Frontal cortex (tissue), 3 donors: ENCODE measurements at regions not wholly inside any gene's neighbourhood (a gene's known extent, or its start where the extent isn't known, plus 50 kb on each side); places are given as distances from the start of the nearest gene placed in this dataset.
"Not testable (repeated sequence)": the region's sequence is repeated elsewhere in the genome, so short reads cannot be mapped to it uniquely, and the experiment has no call there.

ENCODE experiments used
- DNase-seq, 2 donors: peaks; one replicate each; pipeline ENCODE4 v3.0.0; 2012; ENCODE audit warnings: low spot score in 2 of 2
- FAIRE-seq: peaks from 2 replicates; lab custom pipeline; 2012; peaks lifted over from hg19 to GRCh38; lab: Jason Lieb, UNC
- donor health status: control.
- donor health status: control.
- donor health status: control.

DNA sequence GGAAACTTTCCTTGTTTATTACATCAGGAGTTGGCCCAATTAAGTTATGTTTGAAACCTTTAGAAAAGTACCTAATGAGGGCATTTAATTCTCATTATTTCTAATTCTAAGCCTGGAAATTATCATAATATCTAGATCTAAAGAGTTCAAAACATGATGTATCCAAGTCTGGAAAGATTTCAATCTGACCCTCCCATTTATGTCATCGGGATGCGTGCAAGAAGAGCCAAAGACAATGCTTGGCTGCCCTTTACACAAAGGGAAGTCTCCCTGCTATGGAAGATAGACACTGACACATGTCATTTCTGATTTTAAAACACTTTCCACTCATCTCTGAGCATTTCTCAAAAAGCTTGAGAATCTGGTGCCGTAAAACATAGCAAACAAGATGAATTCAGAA lies 222.4 kb downstream of the ANTXR2 start:
- FAIRE-seq: no peak
- no peak for DNase-seq

DNA sequence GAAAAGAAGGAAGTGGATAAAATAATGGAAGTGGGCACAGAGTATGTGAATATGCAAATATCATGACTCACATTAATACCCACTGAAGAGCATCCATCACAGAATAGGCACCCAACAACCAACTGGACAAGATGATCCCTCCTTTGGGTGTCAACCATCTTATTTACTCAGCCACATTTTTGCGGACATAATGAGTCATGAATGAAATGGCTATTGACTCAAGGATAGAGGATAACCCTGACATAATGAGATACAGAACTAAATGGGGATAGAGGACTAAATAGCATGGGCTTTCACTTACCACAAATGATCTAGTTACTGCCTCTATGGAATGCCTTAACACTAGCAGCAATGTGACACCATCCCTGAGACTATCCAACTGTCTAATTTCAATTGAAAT lies 224.7 kb downstream of the ANTXR2 start:
- DNase-seq (no peak), FAIRE-seq (no peak)

DNA sequence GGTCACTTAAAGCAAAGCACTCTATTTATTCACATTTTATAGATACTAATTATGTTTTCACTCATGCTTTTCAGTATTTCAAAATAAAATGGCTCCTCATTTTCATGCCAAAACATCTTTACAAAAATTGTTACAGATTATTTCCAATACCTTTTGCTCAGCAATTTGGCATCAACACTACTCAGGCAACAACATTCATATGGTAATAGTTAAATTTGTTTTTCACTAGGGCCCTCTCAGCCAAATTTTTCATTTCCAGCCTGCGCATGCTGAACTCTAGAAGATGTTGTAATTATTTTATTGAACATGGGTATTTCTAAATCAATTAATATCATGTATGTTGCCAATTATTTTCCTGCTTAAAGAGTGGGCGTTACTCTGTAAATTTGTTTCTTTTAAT lies 225.6 kb downstream of the ANTXR2 start:
- DNase-seq (no peak), FAIRE-seq (no peak)

DNA sequence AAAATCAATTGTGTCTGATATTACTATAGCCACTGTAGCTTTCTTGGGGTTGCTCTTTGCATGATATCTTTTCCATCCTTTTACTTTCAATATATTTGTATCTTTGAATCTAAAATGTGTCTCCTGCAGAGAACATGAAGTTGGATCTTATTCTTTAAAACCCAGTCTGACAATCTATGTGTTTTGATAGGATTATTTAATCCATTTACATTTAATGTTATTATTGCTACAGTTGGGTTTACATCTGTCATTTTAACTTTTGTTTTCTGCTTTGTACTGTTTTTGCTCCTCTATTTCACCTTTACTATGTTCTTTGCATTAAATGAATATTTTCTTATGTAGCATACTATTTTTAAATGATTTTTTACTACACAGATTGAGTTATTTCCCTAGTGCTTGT lies 230.9 kb downstream of the ANTXR2 start:
- no peak for DNase-seq
- FAIRE-seq: no peak

DNA sequence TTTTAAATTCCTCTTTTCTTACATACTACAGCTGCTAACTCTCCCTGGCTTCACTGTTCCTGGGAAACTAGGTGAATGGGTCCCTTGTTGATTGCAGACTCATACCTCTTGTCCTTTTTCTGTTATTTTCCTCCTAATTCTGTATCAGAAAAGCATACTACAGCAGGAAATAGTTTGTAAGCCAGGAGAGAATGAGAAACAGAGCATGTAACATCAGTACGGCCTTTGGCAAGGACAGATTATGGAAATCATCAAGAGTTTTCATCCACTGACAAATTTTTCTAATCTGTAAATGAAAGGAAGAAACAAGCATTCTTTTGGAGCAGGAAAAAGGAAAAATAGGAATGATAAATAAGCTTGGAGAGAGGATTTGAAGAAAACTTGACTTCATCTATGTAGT lies 239.2 kb downstream of the ANTXR2 start:
- no peak for DNase-seq
- no peak for FAIRE-seq

DNA sequence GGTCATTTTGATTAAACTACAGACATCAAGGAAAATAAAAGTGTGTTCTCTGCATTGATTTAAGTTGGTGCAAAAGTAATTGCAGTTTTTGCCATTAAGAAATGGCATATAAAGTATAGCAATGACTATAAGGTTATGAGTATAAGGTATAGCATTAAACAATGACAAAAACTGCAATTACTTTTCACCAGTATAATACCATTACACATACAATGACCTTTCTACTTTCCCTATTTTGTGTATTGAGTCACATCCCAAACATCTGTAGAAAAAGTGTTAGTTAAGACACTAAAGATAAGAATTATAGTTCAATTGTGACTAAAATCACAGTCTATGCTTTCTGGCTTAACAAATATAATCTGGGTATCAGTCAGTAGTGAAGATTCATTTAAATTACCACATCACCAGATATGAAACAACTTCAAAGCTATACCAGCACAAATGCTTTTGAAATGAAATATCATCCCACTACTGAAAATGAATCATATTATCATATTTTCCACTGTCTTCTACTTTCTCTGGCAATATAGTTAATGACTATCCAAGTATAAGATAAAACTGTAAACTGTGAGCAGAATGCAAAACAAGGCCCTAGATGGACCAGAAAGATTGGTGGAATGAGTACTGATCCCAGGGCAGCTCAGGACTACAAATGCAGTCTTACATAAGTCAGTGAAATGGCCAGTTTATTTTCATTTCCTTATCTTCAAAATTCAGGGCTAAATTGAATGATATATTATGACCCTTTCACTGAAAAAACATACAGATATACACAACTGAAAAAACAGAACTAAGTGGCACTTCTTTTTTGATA lies 241.1 kb downstream of the ANTXR2 start:
- no peak for DNase-seq
- no peak for FAIRE-seq

DNA sequence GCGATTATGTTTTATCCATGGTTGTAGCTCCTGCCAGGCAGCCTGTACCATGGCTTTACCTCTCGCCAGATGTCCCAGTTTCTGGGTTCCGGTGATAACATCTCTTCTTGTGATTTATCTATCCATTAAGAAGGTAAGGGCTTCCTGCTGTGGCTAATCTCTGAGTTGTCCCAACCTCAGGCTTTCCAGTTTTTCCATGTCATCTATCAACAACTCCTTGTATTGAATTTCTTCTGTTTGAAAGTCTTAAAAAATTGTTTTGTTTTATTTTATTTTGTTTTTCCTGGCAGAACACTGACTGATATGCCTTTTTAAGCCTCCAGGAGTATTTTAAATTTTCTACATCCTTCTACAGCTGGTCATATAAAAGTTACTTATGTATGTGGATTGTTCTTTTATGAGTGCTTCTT lies 241.9 kb downstream of the ANTXR2 start:
- no peak for FAIRE-seq
- no peak for DNase-seq

DNA sequence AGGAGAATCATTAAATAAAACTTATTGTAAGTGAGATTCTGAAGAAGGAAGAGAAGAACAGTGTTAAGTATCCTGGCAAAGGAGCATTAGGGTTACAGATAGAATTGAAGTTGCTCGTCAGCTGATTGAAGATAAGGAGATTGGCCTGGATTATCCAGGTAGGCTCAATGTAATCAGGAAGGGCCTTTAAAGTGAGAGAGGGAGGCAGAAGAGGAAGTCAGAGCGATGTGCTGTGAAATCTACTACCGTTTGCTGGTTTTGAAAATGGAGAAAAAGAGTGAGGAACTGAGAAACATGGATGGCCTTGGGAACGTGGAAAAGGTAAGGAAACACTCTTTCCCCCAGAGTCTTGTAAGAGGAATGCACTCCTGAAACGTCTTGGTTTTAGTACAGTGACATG lies 245.7 kb downstream of the ANTXR2 start:
- FAIRE-seq (no peak), DNase-seq (no peak)

DNA sequence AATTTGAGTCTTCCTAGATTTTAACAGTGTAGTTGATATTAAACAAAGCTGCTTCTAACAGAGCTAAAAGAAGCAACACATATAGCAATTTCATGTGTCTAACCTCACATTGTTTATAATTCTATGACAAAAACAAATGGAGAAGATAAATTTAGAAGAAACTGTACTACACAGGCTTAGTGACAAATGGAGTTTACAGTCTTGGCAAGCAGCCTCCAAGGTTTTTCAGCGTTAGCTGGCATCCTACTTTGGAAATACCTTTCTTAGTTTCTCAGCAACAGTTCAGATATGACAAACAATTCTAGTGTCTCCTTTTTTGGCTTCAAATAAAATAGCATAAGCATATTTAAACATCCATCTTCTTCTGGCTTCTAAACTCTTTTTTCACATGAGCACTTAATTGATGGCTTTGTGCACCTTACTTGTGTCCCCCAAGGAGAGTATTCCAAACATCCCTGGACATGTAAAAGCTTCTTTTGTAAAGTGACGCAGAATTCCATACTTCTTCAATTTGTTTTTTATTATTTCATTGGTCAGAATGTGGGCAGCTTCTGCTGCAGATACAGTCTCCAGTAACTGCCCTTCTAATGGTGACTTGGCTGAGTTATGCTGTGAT lies 249.8 kb downstream of the ANTXR2 start:
- DNase-seq (no peak), FAIRE-seq (no peak)

DNA sequence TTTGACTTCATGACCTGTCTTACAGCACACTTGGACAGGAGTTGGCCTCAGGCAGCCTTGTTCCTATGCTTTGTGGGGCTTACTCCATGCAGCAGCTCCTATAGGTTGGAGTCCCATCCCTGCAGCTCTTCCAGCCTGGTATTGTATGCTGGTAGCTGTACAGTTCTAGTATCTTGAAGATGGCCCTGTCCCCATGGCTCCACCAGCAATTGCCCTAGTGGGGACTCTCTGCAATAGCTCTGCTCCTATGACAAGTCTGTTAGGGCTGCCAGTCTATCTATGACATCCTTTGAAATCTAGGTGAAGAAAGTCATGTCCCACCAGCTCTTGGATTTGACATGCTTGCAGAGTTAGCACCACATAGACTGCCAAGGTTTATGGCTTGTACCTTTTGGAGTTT lies 252.6 kb downstream of the ANTXR2 start:
- FAIRE-seq (no peak), DNase-seq (no peak)

DNA sequence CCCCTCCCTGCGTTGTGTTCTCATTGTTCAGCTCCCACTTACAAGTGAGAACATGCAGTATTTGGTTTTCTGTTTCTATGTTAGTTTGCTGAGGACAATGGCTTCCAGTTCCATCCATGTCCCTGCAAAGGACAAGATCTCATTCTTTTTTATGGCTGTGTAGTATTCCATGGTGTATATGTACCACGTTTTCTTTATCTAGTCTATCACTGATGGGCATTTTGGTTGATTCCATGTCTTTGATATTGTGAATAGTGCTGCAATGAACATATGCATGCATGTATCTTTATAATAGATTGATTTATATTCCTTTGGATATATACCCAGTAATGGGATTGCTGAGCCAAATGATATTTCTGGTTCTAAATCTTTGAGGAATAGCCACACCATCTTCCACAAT lies 265.1 kb downstream of the ANTXR2 start:
- DNase-seq, FAIRE-seq: not testable (repeated sequence)

DNA sequence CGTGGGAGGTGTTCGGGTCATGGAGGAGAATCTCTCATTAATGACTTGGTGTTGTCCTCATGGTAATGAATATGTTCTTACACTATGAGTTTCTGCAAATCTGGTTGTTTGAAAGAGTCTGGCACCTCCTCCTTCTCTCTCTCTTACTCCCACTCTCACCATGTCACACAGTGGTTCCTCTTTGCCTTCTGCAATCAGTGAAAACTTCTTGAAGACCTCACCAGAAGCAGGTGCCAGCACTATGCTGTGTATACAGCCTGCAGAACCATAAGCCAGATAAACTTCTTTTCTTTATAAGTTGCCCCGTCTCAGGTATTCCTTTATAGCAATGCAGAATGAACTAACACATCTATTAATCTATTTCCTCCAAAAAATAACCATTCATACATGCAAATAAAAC lies 275.0 kb downstream of the ANTXR2 start:
- DNase-seq (no peak), FAIRE-seq (no peak)

DNA sequence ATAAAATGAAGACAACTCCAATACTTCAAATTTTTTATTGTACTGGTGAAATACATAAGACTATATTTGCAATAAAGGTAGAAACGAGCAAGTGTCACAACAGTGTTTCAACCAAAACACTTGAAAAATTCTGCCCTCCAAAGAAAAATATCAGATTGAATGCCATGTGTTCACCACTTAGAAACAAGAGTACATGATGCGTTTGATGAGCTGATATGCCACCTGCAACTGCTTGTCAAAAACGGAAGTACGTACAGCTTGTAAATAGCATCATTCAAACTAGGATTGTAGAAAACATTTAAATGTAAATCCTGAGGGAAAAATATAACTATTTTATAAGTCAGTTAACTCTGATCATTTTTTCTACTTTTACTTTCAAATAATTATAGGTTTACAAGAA lies 276.1 kb downstream of the ANTXR2 start:
- FAIRE-seq: no peak
- no peak for DNase-seq

DNA sequence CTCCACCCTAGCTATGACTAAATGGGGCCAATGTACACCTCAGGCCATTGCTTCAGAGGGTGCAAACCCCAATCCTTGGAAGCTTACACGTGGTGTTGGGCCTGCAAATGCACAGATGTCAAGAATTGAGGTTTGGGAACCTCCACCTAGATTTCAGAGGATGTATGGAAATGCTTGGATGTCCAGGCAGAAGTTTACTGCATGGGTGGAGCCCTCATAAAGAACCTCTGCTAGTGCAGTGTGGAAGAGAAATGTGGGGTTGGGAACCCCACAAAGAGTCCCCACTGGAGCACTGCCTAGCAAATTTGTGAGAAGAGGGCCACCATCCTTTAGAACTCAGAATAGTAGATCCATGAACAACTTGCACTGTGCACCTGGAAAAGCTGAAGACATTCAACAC lies 284.1 kb downstream of the ANTXR2 start:
- FAIRE-seq (no peak), DNase-seq (no peak)

DNA sequence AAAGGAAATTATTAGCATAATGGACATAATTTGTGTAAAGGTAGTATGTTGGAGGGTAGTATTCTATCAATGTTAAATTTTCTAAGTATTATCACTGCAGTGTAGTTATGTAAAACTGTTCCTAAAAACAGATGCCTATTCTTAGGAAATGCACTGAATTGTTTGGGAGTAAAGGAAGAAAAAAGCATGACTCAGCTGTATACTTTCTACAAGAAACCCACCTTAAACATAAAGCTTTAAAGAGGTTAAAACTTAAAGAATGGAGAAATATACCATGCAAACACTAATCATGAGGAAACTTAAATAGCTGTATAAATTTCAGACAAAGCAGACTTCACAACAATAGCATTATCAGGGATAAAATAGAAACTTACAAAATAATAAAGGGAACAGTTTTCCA lies 292.9 kb downstream of the ANTXR2 start:
- DNase-seq (no peak), FAIRE-seq (no peak)

DNA sequence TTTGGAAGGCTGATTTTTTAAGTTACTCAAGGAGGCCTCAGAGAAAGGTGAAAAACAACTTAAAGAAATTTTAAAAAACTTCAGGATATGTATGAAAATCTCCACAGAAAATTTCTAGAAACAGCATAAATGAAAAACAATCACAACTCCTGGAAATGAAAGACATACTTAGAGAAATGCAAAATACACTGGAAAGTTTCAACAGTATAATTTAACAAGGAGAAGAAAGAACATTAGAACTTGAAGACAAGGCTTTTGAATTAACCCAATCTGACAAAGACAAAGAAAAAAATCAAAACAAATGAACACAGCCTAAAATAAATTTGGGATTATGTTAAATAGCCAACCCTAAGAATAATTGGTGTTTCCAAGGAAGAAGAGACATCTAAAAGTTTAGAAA lies 300.5 kb downstream of the ANTXR2 start:
- FAIRE-seq (no peak), DNase-seq (no peak)

DNA sequence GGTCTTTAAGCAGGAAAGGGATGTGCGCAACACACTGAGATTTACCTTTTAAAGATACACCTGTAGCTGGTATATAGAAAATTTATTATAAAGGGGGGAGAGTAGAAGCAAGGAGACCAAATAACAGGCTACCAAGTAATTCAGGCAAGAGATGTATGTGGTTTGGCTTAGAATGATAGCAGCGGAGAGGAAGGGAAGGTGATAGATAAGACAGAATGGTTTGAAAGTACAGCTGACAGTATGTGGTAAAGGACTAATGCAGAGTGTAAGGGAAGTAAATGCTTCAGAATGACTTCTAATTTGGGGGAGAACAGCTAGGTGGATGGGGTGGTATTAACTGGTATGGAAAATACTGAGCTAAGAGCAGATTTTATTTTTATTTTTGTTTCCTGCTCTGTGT lies 308.9 kb downstream of the ANTXR2 start:
- no peak for FAIRE-seq
- no peak for DNase-seq

DNA sequence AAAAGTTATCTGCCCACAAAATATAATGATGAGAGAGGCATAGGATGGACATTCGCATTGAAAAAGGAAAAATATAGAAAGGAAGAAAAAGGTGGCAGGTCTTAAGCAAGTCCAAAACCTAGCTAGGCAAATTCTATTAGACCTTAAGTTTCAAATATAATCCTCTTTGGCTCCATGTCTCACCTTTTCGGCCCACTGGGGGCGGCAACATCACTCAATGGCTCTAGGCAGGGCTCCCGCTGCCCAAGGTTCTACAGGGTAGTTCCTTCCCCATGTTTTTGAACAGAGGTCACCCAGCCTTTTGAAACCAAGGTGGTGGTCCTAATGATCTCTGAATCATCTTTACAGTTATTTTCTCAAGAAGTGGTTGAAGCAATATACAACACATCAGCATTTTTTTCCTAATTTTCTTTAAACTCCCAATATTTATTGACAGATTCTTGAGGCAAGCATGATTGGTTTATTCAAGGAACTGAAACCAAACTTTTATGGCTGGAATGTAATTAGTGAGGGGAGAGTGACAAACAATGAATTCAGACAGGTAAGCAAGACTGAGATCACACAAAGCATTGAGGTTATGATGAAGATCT lies 309.4 kb downstream of the ANTXR2 start:
- no peak for FAIRE-seq
- no peak for DNase-seq

DNA sequence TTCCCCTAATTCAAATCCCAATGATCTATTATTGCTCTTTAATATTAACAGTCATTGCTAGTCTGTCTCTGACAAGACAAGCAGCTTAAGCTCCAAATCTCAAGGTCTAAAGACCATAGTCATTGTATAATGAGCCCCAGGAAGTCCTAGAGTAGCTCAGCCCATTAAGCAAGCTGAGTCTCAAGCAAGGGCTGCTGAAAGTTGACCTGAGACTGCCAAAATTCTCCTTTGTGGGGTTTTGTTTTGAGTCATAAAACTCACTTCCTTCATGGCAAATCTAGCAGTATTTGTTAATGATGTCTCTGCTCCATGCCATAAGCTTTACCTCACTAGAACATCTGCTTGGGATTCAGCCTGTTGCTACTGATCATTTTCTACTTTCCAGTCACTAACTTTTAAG lies 313.2 kb downstream of the ANTXR2 start:
- no peak for FAIRE-seq
- DNase-seq: no peak

DNA sequence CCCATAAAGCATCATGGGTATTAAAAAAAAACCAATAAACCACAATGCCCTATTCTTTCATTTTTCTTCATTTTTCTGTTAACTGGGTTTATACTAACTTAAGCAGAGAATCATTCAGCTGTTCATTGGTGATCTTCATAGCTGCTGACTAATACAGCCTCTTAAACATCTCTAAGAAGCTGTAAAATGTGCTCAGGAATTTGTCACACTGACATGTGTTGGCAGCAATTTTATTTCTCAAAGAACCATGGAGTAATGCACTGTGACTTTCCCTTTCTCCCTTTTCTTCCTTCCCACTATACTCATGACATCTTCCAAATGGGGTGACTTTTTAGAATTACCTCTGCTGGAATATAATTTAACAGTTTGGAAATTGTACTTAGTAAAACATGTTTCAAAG lies 315.4 kb downstream of the ANTXR2 start:
- FAIRE-seq (no peak), DNase-seq (no peak)

DNA sequence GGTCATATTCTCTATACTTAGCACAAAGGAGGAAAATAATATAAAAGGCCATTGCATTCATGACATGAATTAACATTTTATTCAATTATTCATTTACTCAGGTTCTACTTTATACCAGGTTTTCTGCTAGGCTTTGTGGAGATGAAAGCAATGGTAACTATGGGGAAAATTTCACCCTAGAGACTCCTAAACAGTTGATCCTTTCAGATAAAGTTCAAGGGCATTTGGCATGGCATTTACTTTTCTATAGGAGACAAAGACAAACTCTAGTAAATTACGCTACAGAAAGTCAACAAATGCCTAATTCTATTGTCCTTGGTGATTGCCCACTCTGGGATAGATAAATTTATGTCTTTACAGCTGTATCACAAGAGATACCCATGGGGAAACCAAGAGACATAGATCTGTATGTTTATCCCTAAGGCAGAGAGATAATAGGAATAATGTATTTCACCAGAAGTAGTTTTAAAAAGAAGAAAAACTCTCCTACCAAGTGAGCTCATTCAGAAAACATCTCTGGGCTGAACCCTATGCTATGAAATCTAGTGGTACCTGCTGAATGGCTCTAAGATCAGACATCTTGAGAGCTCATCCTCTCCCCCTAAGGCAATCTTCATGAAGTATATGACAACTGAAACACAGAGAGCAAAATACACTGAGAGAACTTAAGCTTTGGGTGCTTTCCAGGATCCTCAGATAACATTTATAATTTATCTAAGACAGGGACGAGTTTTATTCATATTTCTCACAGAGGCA lies 316.7 kb downstream of the ANTXR2 start:
- no peak for DNase-seq

More for the DNA sequence above, 316.7 kb downstream of the ANTXR2 start:
- FAIRE-seq: no peak
